HG03558 (cell line): ENCODE measurements at regions not wholly inside any gene's neighbourhood (a gene's known extent, or its start where the extent isn't known, plus 50 kb on each side); places are given as distances from the start of the nearest gene placed in this dataset.

Experiments used
- ATAC-seq: cut with Tn5 transposase; IDR thresholded peaks from one replicate; pipeline ENCODE4 v1.9.1; 2021; ENCODE audit warnings: moderate number of reproducible peaks; ENCODE audit not compliant: unreplicated experiment; ENCODE audit errors: extremely low read depth

DNA sequence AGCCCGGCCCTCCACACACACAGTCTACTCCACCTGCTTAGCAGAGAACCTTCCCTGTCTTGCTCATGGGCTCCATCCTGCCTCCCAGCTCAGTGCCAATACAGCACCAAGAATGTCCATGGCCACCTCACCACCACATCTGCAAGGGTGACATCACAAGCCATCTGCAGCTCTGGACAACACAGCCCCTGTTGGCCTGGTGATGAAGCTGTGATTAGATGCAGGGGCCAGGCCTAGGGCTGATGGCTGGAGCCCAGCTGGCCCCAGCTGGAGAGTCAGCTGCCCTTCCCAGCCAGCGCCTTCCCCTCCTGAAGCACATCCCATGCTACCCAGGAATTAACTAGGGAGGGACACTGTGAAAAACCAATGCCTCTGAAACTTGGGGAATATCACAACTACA is 91.1 kb downstream of the TTC32 start:
- no peak for ATAC-seq

DNA sequence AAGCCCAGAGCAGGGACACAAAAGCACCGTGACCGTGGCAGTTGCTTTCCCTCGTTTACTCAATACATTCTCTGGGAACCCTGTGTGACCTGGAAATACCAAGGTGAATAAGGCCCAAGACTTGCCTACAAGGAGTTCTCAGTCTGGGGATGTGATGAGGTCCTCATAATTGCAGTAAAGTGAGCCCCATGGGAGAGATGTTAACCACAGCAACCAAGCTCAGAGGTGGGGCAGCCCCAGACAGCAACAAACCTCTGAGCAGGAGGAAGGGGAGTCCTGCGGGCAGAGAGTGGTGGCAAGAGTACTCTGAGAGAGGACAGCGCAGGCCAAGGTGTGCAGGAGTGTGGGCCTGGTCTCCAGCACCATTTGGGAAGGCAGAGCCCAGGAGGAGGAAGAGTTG is 91.6 kb downstream of the TTC32 start:
- ATAC-seq, result no peak

- no peak for ATAC-seq
These were observed 92.6 kb downstream of the TTC32 start for GRCh38 chr2:19809206-19809605.

DNA sequence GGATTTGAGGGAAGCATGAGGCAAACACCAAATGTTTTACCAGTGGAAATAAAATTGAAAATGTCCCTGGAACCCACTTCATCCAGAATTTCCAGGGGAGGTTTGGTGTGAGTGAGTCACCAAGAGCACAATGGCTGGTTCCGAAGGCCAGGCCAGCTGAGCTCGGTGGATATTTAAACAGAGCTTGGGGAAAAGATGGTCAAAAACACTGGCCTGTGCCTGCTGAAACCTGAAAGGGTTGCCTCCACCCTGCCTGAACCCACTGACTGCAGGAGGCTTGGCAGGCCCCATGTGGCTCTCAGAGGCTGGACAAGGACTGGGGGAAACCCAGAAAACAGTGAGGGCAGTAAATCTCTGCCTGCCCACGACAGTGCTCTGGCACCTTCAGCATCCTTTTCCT is 93.9 kb downstream of the TTC32 start:
- ATAC-seq, result no peak

- ATAC-seq, result no peak
These were observed 94.4 kb downstream of the TTC32 start for GRCh38 chr2:19807346-19807745.

DNA sequence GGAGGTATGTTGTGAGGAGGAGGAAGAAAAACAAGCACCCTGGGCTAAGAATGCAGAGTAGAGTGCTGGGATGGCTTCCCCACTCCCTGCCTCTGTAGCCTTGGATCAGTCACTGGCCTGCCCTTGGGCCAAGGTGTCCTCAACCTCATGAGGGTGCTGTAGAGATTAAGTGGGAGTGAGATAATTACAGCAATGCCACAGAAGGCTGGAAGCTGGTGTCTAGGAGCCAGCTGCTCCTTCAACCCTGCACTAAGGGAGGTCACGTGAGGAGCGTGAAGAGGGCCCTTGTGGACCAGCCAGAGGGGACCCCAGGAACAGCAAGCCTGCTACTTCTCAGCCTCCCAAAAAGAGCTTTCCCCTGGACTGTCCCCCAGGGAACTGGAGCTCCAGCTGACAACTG is 95.2 kb downstream of the TTC32 start:
- no peak for ATAC-seq

DNA sequence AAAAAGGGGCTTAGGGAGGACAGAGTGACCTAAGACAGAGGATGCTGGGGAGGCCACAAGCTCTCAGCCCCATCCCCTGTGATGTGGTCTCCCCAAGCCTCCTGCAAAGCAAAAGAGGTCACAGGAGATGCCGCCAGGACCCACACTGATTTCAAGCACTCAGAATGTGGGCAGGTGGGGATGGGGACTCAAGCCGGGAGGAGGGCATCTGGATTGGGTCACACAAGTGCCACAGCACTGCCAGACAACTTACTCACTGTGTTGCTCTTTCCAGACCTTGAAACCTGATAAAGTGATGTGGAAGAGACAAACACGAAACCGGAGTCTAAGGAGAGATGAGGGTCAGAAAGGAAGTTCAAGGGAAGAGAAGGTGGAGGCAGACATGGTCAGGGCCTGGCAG is 95.7 kb downstream of the TTC32 start:
- no peak for ATAC-seq

DNA sequence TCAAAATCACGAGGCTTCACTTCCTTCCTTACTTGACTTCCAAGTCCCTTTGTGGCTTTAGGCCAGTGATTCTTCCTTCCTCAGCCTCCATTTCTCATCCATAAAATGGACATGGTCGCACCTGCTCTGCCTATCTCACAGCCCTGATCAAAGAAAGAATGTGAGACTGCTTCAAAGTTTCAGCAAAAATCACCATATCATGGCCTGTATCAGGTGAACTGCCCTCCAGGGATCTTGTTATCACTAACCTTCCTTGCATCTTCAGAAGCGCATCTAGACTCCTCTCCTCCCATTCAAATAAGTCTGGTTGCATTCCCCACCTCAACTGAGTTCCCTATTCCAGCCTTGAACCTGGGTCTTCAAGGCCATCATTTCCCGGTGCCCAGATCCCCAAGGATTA is 96.5 kb downstream of the TTC32 start:
- ATAC-seq, result no peak

- ATAC-seq, result no peak
These were observed 97.0 kb downstream of the TTC32 start for GRCh38 chr2:19804639-19805260.

- no peak for ATAC-seq
These were observed 99.5 kb downstream of the TTC32 start for GRCh38 chr2:19802086-19802841.

DNA sequence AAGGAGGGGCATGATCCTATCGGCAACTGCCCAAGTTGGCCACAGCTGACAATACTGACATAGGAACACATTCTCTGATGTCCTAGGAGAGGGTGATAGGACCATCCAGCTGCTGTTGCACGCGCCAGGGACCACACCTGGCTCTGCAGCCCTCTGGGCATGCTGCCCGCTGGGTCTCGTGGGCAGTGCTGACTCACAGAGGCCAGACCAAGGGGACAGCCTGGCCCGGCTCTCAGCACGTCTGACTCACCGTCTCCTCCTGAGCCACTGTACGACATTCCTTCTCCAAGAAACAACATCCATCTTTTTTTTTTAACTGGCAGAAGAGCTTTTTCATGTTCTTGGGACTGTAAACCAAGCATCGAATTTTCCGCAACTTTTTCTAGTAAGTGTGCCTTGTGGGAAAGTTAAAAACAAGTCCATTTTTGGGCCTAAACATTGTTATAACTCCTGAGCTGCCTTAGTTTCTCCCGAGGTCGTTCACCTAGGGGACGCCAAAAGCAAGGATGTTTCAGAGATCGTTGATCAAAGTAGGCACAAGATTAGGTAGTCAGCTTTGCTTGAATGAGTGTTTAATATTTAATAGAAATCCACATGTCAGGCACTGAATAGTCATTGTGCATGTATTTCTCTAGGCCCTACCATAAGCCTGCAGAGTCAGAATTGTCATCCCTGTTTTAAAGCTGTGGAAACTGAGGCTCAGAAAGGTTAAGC is 100.3 kb downstream of the TTC32 start:
- no peak for ATAC-seq

GRCh38 chr2:19800796-19801195 is 101.0 kb downstream of the TTC32 start:
- no peak for ATAC-seq

GRCh38 chr2:19799881-19800780 is 101.7 kb downstream of the TTC32 start:
- no peak for ATAC-seq

DNA sequence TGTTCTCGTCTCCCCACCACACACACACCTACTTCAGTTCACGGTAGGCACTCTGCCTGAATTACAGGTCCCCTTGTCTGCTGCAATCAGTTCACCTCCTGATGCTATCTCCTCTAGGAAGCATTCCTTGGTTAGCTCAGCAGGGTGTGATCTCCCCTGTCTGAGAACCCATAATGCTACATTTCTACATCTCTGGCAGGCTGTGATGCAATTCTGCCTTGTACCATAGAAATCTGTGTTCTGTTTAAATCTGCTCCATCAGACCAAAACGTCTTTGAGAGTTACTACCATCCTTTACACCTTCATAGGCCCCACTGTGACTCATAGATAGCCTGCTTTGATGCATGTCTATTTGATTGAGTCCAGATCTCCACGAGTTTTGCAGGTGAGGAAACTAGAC is 103.9 kb downstream of the TTC32 start:
- no peak for ATAC-seq

- ATAC-seq, result no peak
These were observed 104.5 kb downstream of the TTC32 start for GRCh38 chr2:19797243-19797810.

DNA sequence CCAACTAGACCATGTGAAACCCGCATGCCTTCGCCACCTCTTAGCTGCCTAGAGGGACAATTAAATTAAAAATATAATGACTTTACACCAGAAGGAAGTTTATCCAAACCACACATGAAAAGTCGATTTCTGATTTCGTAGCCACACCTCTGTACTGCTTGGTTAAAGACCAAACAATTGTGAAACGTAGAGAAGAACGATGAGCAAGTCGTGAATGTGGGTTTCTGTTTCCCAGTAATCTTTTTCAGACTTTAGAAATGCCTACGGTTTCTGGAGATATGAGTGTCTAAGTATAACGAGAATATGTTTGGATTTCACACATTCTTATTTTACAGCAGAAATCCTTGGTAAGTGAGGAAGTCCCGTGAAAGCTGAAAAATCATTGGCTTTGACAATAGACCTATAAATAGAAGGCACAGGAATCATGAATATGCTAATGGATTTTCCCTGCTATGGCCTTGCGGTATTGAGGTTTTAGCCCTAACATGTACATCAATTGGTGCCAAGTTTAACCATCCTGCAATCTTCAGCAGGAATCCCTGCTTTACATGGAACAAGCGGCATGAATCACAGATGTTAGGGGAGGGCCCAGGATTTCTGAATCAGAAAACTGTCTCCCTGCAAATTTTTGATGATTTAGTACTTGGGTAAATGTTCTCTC is 105.6 kb downstream of the TTC32 start:
- ATAC-seq, result no peak

GRCh38 chr2:19793132-19793750 is 108.5 kb downstream of the TTC32 start:
- ATAC-seq, result no peak

DNA sequence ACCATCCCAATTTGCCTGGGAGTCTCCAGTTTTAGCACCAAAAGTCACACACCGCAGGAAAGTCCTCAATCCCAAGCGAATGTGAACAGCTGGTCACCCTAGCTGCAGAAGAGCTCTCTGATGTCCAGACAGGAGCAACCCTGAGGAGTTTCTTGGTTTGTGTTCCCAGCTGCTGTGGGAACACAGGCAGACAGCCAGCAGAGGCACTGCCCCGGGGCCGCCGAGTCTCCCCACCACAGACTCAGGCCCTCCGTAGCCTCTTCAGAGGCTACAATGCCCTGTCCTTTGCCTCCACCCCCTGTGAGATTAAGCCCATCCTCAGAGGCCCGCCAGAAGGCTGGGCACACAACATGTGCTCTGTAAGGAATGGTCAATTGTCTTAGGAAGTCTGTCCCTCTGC is 111.5 kb downstream of the TTC32 start:
- ATAC-seq, result no peak

GRCh38 chr2:19787134-19787533 is 114.6 kb downstream of the TTC32 start:
- no peak for ATAC-seq
